HepG2 (cell line): ENCODE measurements at regions not wholly inside any gene's neighbourhood (a gene's known extent, or its start where the extent isn't known, plus 50 kb on each side); places are given as distances from the start of the nearest gene placed in this dataset.
A peak's percentile ranks its signal among the peaks of the same experiment; 100 is the strongest.

Experiments
- ATF2 ChIP-seq: sonication (generic); formaldehyde crosslinking; IDR thresholded peaks from 2 replicates; pipeline ENCODE4 v1.4.0; 2020; ENCODE audit warnings: missing genetic modification reagents
- ATM ChIP-seq: fragments of 450-650 bp; IDR thresholded peaks from 2 replicates; pipeline ENCODE4 v1.7.1; 2017; ENCODE audit warnings: mild to moderate bottlenecking, borderline replicate concordance
- FOXK1 ChIP-seq: sonication (generic); formaldehyde crosslinking; IDR thresholded peaks from 2 replicates; pipeline ENCODE4 v1.4.0; 2020; ENCODE audit warnings: low read depth, missing genetic modification reagents, borderline replicate concordance
- HOXA7 ChIP-seq: sonication (generic); formaldehyde crosslinking; IDR thresholded peaks from 2 replicates; pipeline ENCODE4 v1.8.1; 2022; ENCODE audit warnings: mild to moderate bottlenecking, missing genetic modification reagents, moderate library complexity
- KLF16 ChIP-seq, 2 experiments: sonication (generic) in 1 of 2; formaldehyde crosslinking in 1 of 2; IDR thresholded peaks; 2 replicates each; pipeline versions ENCODE4 v1.6.1 to v1.8.0; 2016 to 2023; ENCODE audit warnings: missing genetic modification reagents in 2 of 2, missing compliant biosample characterization in 1 of 2
- LCORL ChIP-seq, 2 experiments: fragments of 450-650 bp in 1 of 2; sonication (generic) in 1 of 2; formaldehyde crosslinking in 1 of 2; IDR thresholded peaks; 2 replicates each; pipeline versions ENCODE4 v1.5.0 to v1.6.1; 2017 to 2020; ENCODE audit warnings: antibody characterized with exemption in 1 of 2, missing genetic modification reagents in 1 of 2
- MTF2 ChIP-seq: sonication (generic); formaldehyde crosslinking; IDR thresholded peaks from 2 replicates; pipeline ENCODE4 v1.5.0; 2020; ENCODE audit warnings: missing genetic modification reagents, borderline replicate concordance
- NR1H2 ChIP-seq: sonication (generic); formaldehyde crosslinking; IDR thresholded peaks from 2 replicates; pipeline ENCODE4 v1.8.1; 2022; ENCODE audit warnings: low read depth, missing genetic modification reagents, borderline replicate concordance
- NR2F6 ChIP-seq, 2 experiments: IDR thresholded peaks; 2 replicates each; pipeline ENCODE4 v1.6.1; 2016; ENCODE audit warnings: antibody characterized with exemption in 1 of 2, mild to moderate bottlenecking in 1 of 2
- PAXIP1 ChIP-seq: sonication (generic); formaldehyde crosslinking; conservative IDR thresholded peaks from 2 replicates; pipeline ENCODE4 v1.4.0; 2020; ENCODE audit warnings: mild to moderate bottlenecking, missing genetic modification reagents, moderate library complexity
- PPARG ChIP-seq: conservative IDR thresholded peaks from 2 replicates; pipeline ENCODE4 v1.6.1; 2016; ENCODE audit warnings: missing biosample characterization, missing genetic modification reagents
- SAP130 ChIP-seq: IDR thresholded peaks from 2 replicates; pipeline ENCODE4 v1.6.1; 2016; ENCODE audit warnings: low read depth
- TCF7L2 ChIP-seq: IDR thresholded peaks from 2 replicates; pipeline ENCODE4 v1.6.1; 2011; ENCODE audit warnings: mild to moderate bottlenecking, low read depth, low read length, moderate library complexity
- TFE3 ChIP-seq: IDR thresholded peaks from 2 replicates; pipeline ENCODE4 v1.6.1; 2016
- ZNF124 ChIP-seq: sonication (generic); formaldehyde crosslinking; IDR thresholded peaks from 2 replicates; pipeline ENCODE4 v1.4.0; 2020; ENCODE audit warnings: missing genetic modification reagents
- ZNF331 ChIP-seq: sonication (generic); formaldehyde crosslinking; IDR thresholded peaks from 2 replicates; pipeline ENCODE4 v1.4.0; 2020; ENCODE audit warnings: missing genetic modification reagents
- ZNF512B ChIP-seq: sonication (generic); formaldehyde crosslinking; IDR thresholded peaks from 2 replicates; pipeline ENCODE4 v1.5.1; 2020; ENCODE audit warnings: missing genetic modification reagents, mild to moderate bottlenecking, borderline replicate concordance
- ZNF761 ChIP-seq: sonication (generic); formaldehyde crosslinking; conservative IDR thresholded peaks from 2 replicates; pipeline ENCODE4 v1.4.0; 2020; ENCODE audit warnings: mild to moderate bottlenecking, missing genetic modification reagents

GRCh38 chr5:116862632-116863455, 288.2 kb upstream of the SEMA6A start (continued):
- TF ChIP-seq NR2F6 (IDR thresholded peaks at IDR 0.05) (peak; percentile 90), NR2F6 (CRISPR knock-in tag; IDR thresholded peaks at IDR 0.05) (peak; percentile 78), MTF2 (no peak), PPARG (CRISPR knock-in tag) (peak; percentile 77), HOXA7 (CRISPR knock-in tag) (no peak), TFE3 (CRISPR knock-in tag) (peak; percentile 88), ZNF761 (peak; percentile 68; the same call in 1 of the 2 replicates), ZNF124 (CRISPR knock-in tag) (0 out of 2 replicates have a peak, but pooled peaks have one; percentile 39), SAP130 (CRISPR knock-in tag) (peak; percentile 68), TCF7L2 (peak; percentile 84), LCORL (IDR thresholded peaks at IDR 0.05) (peak; percentile 61; the same call in 1 of the 2 replicates), LCORL (CRISPR knock-in tag; IDR thresholded peaks at IDR 0.05) (peak; percentile 52; the same call in 1 of the 2 replicates), FOXK1 (CRISPR knock-in tag) (peak; percentile 42; the same call in 1 of the 2 replicates), ATM (no peak), ZNF331 (CRISPR knock-in tag) (peak; percentile 81), ZNF512B (CRISPR knock-in tag) (0 out of 2 replicates have a peak, but pooled peaks have one; percentile 49), ATF2 (CRISPR knock-in tag) (peak; percentile 66; the same call in 1 of the 2 replicates), PAXIP1 (CRISPR knock-in tag) (peak; percentile 89), NR1H2 (CRISPR knock-in tag) (no peak), KLF16 (CRISPR knock-in tag; IDR thresholded peaks at IDR 0.05) (peak in 1 of 2 experiments; percentile 47; a peak in 1 of 4 replicates)
